ENCODE measurements at regions not wholly inside any gene's neighbourhood (a gene's known extent, or its start where the extent isn't known, plus 50 kb on each side); places are given as distances from the start of the nearest gene placed in this dataset.

GRCh38 chr13:62333466-62333865 is 917.8 kb upstream of the PCDH20 start:
- TF ChIP-seq RELB (IDR thresholded peaks at IDR 0.05; ENCODE audit: low read depth) (no peak), WRNIP1 (IDR thresholded peaks at IDR 0.05; ENCODE audit: borderline replicate concordance, low read depth, low read length) (no peak), SREBF1 (IDR thresholded peaks at IDR 0.05; ENCODE audit: low read length) (no peak), PRDM15 (CRISPR knock-in tag; IDR thresholded peaks at IDR 0.05) (no peak), PAX8 (IDR thresholded peaks at IDR 0.05) (no peak), CTCF (IDR thresholded peaks at IDR 0.05 in 2 of 3, conservative IDR thresholded peaks at IDR 0.05 in 1 of 3; ENCODE audit: control insufficient read depth in 2 of 3, extremely low read depth in 1 of 3, insufficient read depth in 1 of 3, low read depth in 3 of 3, low read length in 3 of 3) (no peak)
- no peak overlapping the region for H3K4me2 ChIP-seq (ENCODE audit: control insufficient read depth, insufficient read depth)
- H3K9me3 ChIP-seq (replicated peaks; ENCODE audit: control insufficient read depth, insufficient read depth, low read length), result no peaks in the 10 kb centered on the region
- in situ Hi-C loops (cut with MboI), result no loop called here
- no peak overlapping the region for H3K4me3 ChIP-seq
- DNase-seq (ENCODE audit: low read depth, low spot score), result no peak
- H2AFZ ChIP-seq (ENCODE audit: control insufficient read depth, low read depth, low read length), result no peak overlapping the region
- no peak for ATAC-seq
- H3K9ac ChIP-seq (ENCODE audit: control insufficient read depth, insufficient read depth, low read length), result no peak overlapping the region
- intact Hi-C loops (cut with micrococcal nuclease; ENCODE audit: unreplicated experiment), result no loop called here
- SMC1A ChIA-PET (ENCODE audit: uncharacterized antibody, unreplicated experiment), result interaction anchor here (1.1 kb wide), 1 partner anchor 36 kb away, joined by 3 read pairs; no protein-coding TSS in a partner anchor
- H4K20me1 ChIP-seq (ENCODE audit: control insufficient read depth, insufficient read depth), result no peaks in the 10 kb centered on the region
- CTCF ChIA-PET, result interaction anchor here (0.6 kb wide), 1 partner anchor 14 kb away, joined by 3 read pairs; no protein-coding TSS in a partner anchor
- H3K27ac ChIP-seq (ENCODE audit: control insufficient read depth, insufficient read depth), result no peak overlapping the region
- H3K27me3 ChIP-seq (replicated peaks in 1 of 2; ENCODE audit: control insufficient read depth in 2 of 2, insufficient read depth in 2 of 2, low read length in 1 of 2), result no peaks in the 10 kb centered on the region
- no peaks in the 10 kb centered on the region for H3K36me3 ChIP-seq (ENCODE audit: control insufficient read depth in 2 of 2, insufficient read depth in 2 of 2, low read length in 1 of 2)
- POLR2A ChIA-PET, result no interaction called here
- H3K79me2 ChIP-seq (ENCODE audit: control insufficient read depth, insufficient read depth, low read length), result no peaks in the 10 kb centered on the region
- WGBS (ENCODE audit: insufficient coverage, insufficient replicate concordance, low lambda C conversion rate, missing lambda C conversion rate), result 91% methylated on average over 15 of the region's 15 CpGs
- FAIRE-seq, result no peak
- RAD21 ChIA-PET (ENCODE audit: unreplicated experiment), result no interaction called here
- H3K4me1 ChIP-seq (ENCODE audit: control insufficient read depth, insufficient read depth, low read length), result no peaks in the 10 kb centered on the region
- no TSS peak for BruUV-seq (replicated peaks)
